ENCODE measurements at regions not wholly inside any gene's neighbourhood (a gene's known extent, or its start where the extent isn't known, plus 50 kb on each side); places are given as distances from the start of the nearest gene placed in this dataset.
"Not testable (repeated sequence)": the region's sequence is repeated elsewhere in the genome, so short reads cannot be mapped to it uniquely, and the experiment has no call there.

DNA sequence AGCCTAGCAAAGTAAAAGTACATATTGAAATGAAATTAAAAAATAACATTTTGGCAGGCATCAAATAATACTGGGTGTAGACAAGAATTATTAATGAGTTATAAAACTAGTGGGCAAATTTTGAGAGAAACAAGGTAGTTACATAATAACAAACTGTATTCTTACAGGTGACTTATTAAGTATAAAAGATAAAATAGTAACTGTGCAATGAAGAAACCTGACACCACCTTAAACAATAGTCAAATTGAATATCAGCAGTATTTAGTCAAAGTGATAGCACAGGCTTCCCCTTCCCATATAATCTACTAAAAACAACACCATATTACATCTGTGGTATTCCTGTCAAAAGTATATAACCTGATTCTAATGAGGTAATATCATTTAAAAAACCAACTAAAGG is 1099.8 kb upstream of the CRIM1 start:
- no peak for DNase-seq

DNA sequence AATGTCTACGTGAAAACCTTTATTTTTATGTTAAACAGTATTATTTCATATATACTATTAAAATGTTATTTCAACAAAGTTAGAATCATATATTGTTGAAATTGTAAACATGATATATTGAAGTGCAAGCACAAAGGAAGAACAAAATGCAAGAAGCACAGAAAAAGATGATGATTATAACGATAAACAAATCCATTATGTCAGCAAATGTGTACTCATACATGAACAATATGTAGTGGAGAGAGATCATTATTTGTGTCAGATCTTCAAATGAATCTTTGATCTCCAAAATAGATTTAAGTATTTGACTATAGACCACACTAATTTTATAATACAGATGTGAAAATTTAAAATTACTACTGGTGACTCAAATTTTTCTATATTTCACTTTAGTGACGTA is 1104.4 kb upstream of the CRIM1 start:
- DNase-seq, result no peak

DNA sequence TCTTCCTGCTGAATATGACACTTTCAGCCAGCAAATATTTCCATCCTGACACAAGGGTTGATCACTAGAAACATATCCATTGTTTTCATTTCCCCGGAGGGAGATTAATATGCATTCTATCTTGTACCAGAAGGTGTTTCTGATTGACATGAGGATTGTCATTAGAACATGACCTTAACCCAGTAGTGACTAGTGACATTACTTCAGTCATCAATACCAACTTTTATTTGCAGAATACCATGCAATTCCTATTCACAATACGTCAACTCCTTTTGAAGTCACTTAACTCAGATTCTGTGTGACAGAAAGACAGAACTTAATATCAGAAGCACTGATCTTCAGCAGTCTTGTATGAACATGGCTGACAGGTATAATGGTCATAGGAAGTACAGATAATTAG is 1108.9 kb upstream of the CRIM1 start:
- no peak for DNase-seq

DNA sequence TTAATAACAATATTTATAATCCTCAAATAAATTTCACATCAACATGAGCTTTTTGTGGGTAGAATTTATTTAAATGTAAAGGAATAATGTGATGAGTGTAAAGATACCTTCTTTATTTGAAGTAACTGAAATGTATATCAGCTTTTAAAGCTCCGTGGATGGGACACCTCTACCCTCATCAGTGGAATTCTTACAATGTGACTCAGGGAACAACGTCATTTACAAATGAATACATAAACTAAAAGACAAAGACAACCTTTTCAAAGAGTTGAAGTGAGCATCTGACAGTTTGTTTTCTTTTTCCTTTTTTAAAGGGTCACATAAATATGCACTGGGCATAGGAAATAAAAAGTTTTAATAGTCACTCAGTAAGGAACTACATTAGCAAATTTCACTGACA is 1127.0 kb upstream of the CRIM1 start:
- DNase-seq, result no peak

DNA sequence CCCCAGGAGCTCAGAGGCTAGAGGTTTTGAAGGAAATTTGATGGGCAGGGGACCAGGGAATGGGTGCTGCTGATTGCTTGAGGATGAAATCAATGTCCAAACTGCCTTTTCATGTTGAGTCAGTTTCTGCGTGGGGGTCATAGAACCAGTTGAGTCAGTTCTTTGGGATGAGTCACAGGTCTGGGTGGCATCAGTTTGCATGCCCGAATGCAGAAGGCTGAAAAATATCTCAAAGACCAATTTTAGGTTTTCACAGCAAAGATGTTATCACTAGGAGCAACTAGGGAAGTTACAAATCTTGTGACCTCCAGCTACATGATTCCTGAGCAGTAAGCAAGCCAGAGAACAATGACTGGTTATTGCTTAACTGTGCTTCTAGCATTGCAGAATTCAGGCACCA is 1135.1 kb upstream of the CRIM1 start:
- DNase-seq, result no peak

DNA sequence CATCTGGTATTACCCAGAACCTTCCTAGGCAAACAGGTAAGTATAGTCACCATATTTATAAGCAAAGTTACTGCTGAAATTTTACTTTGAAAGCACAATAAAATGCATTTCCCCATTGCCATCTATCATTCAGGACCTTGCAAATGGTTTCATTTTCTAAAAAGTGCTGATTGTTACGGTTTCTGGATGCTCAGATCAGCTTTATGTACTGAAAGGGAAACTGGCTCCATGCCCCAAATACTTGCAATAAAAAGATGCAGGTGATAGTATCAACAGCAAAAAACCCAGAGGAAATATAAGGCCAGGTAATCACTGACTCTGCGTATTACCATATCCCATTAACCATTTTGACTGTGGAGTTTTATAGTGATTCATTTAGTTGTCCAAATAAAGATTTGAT is 1150.7 kb upstream of the CRIM1 start:
- no peak for DNase-seq

DNA sequence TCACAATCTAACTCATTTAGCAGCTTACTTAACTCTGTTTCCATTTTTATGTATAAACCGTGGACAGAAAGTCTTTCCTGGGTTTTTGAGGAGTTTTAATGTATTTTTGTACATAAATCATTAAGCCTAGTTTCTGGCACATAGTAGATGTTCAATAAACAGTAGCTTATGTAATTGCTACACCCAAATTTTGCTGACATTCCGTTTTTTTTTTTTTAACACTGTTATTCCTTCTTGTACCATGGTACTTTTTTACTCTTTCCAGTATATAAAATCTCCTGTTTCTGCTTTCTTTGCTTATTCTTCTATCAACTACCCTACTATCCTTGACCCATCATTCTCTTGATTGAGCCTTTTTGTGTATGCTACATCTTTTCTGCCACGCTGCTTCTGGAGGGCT is 1151.3 kb upstream of the CRIM1 start:
- no peak for DNase-seq

DNA sequence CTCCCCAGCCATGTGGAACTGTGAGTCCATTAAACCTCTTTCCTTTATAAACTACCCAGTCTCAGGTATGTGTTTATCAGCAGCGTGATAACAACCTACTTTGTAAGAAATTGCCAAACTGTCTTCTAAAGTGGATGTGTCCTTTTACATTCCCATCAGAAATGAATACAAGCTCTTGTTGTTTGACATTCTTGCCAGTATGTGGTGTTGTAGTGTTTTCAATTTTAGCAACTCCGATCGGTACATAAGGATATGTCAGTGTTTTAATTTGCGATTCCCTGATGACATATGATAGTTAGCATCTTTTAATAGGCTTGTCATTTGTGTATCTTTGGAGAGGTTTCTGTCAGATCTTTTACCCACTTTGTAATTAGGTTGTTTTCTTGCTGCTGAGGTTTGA is 1156.3 kb upstream of the CRIM1 start:
- no peak for DNase-seq

DNA sequence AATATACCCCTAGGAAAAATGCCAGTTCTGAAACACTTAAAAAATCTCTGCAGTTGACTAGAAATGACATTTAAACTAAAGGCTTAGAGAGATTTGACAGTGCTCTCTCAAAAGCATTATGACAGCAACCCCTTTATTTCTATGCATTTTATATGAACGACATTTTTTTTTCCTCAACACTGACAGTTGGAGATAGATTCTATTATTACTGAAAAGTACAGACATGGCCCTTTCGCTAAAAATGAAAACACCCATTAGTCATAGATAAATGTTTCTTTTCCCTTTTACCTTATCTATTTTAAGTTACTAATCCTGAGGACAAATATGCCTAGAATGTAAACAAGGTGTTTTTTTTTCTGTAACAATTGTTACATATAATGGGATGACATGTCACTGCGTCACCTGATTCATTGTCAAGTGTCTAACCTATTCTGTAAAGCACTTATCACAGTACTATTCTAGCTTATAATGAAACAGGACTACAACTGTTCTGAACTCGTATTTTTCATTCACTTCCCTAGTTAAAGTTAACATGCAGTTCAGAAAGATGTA is 1169.6 kb upstream of the CRIM1 start:
- no peak for DNase-seq

DNA sequence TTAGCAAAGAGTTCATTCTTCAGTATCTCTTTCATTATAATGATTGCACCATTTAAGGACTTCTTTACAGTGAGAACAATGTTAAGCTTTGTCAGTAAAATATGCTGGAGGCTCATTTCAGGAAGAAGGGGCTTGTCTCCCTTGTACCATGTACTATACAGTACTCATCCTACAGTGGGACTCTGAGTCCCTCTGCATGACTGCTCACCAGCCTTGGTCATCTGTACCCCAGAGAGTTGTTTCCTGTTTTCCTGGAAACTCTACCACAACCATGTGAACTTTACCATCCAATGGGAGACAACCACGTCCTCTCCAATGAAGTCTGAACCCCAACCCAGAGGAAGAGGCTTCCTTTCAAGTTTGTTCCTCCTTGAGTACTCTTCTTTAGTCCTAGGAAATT is 1171.1 kb upstream of the CRIM1 start:
- DNase-seq, result no peak

DNA sequence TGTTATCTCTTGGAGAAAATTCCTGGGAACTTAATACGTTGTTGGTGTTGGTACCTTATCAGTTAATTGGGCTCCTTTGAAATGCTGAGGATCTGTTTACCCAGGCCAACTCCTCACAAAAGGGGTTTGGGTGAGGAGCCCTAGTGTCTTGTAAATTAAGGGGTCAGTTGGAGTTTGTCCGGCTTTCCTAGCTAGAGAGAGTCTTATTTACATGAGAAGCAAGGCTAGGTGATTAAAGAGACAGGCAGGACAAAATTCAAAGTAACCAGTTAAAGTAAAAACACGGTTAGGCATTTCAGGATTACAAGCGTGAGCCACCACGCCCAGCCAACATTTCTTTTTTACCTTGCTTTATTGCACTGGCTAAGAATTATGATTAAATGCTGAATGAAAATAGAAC is 1178.9 kb upstream of the CRIM1 start:
- DNase-seq, result not testable (repeated sequence)

DNA sequence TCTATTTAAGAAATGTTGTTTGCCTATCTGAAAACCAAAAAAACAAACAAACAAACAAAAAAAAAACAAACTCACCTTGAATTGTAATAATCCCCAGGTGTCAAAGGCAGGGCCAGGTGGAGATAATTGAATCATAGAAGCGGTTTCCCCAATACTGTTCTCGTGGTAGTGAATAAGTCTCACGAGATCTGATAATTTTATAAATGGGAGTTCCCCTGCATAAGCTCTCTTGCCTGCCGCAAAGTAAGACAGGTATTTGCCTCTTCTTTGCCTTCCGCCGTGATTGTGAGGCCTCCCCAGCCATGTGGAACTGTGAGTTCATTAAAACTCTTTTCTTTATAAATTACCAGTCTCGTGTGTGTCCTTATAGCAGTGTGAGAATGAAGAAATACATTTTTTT is 1180.7 kb upstream of the CRIM1 start:
- DNase-seq, result no peak

DNA sequence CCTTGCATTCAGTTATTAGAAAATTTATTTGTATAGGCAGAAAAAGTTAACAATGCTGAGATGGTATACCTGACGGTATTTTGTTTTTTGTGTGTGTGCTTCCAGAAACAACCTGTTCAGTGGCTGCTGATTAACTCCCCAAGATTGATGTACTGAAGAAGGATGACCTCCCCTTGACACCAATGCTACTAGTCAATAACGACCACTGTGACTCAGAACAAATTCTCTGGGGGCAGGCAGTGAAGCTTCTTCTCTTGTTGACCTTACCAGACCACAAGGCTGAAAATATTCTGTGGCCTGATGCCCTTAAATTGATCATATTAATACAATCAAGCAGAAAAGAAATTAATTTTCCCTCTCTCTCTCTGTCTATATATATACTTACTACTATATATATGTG is 1182.9 kb upstream of the CRIM1 start:
- DNase-seq, result no peak

DNA sequence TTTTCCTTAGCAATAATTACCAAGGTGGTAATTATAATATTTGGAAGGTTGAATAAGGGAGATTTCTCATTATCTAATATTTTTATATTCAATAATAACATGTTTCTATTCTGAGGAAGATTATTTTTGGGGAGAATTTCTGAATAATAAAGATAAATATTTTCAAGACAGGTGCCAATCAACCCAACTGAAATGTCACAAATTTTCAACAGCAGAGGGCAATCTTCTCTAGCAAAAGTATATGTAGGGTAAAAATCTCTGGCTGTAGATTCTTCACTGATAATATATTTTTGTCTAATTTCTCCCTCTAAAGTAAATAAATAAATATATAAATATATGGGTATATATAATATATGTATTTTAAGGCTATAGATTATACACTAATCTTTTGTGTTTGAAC is 1187.2 kb upstream of the CRIM1 start:
- DNase-seq, result no peak

DNA sequence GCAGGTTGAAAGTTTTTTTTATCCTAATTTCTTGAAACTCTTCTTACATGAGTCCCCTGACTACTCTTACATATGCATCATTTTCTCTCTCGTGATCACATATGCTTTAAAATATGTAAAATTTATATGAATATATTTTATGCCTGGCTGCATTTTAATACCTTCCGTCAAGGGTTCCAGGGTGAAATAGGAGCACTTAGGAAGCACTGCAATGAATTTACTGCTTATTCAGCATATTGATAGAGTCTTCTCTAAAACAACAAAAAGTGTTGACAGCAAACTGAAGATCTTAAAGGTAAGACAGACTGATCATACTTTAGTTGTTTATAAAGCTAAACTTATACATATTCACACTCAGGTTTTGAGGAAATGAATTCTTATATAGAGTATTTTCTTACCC is 1191.6 kb upstream of the CRIM1 start:
- DNase-seq, result no peak

DNA sequence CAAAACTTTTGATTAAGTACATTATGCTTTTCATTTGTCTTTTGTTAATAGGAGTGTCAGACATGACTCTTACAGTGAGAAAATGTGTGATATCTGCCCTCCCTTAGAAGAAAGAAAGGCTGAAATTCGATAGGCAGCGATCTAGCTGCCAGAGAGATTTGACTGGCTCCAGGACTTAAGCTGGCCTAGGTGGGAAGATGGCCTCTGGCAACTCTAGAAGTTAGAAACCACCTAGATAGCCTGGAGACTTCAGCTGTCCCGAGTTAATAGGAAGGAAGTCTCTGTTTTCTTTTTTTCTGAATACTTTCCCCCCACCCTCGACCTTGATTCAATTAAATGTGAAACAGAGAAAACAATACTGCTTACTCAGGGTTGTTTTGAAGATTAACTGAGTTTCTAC is 1194.7 kb upstream of the CRIM1 start:
- no peak for DNase-seq

DNA sequence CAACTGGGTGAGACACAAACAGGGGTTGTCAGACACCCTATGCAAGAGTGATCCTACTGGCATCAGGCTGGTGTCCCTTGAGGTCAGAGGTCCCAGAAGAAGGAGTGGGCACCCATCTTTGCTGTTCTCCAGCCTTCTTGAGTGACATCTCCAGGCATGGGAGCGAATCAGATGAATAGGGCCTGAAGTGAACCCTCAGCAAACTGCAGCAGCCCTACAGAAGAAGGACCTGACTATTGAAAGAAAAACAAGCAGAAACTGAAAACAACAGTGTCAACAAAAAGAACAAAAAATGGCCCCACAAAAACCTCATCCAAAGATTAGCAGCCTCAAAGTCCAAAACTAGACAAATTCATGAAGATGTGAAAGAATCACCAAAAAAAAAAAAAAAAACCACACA is 1229.7 kb upstream of the CRIM1 start:
- no peak for DNase-seq

DNA sequence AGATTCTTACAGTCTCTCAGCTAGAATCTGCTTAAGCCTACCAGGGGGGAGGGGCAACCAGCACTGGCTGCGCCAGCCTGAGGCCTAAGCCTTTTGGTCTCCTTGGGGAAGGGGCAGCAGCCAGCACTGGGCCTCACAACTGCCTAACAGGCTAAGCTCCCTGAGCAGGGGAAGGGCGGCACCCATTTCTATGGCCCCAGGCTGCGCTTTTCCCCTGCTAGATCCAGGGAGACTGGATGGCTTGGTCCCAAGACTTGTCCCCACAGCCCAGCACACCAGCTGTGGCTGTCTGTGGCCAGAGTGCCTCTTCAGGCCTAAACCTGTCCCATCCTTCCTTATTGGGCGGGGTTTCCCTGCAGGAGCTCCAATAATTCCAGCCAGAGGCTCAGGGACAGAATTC is 1230.3 kb upstream of the CRIM1 start:
- no peak for DNase-seq

DNA sequence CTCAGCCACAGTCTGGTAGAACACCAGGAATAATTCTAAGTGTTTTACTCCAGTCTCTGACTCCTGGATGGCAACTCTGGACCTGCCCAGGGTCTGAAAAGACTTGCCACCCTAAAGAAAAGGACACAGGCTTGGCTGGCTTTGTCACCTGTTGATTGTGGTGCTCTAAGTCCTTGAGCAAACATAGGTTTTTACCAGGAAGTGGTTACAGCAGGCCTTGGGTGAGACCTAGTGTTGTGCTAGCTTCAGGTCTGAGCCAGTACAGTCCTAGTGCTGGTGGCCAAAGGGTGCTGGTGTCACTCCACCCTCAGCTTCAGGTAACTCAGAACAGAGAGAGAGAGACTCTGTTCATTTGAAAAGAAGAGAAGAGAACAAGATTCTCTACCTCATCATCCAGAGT is 1239.4 kb upstream of the CRIM1 start:
- DNase-seq, result no peak

DNA sequence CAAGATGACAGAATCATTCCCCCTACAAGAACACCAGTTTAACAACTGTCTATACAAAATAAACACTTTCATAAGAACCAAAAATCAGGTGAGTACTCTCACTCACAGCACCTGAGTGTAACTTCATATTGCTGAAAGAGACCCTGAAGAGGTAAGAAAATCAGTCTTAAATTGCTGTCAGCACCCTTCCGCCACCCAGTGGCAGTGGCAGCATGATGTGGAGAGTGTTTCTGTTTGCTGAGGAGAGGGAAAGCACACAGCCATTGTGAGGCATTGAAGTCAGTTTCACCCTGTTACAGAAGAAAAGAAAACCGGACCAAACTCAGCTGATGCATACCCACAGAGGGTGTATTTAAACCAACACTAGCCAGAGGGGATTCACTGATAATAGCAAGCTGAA is 1240.8 kb upstream of the CRIM1 start:
- DNase-seq, result no peak

DNA sequence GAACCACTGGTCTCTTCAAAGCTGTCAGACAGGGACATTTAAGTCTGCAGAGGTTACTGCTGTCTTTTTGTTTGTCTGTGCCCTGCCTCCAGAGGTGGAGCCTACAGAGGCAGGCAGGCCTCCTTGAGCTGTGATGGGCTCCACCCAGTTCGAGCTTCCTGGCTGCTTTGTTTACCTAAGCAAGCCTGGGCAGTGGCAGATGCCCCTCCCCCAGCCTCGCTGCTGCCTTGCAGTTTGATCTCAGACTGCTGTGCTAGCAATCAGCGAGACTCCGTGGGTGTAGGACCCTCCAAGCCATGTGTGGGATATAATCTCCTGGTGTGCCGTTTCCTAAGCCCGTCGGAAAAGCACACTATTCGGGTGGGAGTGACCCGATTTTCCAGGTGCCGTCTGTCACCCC is 1243.2 kb upstream of the CRIM1 start:
- DNase-seq, result not testable (repeated sequence)

DNA sequence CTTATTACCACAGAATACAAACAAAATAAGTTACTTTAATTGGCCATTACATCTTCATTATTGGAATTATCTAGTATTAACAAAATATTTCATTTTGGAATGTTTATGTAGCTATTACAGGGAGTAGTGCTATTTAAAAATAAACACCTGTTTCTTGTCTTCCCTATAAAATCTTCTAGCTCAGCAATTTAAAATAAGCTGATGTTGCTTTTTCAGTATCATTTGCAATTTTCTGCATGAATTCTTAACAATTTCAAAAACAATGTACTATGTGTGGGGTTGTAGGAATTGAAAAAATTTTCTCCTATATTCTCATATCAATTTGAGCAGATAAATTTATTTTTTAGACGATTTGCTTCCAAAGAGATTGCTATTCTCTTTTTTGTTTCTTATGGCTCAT is 1251.3 kb upstream of the CRIM1 start:
- DNase-seq, result no peak

DNA sequence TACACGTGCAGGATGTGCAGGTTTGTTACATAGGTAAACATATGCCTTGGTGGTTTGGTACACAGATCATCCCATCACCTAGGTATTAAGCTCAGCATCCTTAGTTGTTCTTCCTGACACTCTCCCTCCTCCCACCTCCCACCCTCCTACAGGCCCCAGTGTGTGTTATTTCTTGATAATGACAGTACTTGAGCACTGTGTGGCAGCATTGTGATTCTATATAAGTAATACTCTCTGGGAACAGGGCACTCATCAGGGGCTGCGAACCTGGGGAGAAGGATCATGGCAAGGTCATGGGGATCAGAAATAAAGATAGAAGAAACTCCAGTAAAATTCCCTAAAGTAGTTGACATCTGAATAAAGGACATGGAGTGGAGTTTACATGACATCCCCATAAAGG is 1256.2 kb upstream of the CRIM1 start:
- no peak for DNase-seq

DNA sequence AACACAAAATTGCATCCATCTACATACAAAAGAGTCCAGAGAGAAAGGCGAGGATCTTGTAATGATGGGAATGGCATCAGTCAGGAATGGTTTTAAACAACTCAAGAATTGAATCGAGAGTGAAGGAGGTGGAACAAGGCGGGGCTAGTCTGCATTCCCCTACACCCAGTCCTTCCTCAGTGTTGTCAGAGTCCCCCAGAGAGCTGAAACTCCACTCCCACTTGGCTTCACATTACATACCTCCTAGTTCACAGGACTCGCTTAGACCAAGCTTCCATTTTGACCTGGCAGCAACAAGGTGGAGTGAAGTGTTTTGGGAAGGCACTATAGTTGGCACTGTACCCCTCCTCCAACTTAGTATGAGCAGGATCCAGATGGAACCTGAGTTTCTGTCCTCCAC is 1273.5 kb upstream of the CRIM1 start:
- DNase-seq, result no peak

DNA sequence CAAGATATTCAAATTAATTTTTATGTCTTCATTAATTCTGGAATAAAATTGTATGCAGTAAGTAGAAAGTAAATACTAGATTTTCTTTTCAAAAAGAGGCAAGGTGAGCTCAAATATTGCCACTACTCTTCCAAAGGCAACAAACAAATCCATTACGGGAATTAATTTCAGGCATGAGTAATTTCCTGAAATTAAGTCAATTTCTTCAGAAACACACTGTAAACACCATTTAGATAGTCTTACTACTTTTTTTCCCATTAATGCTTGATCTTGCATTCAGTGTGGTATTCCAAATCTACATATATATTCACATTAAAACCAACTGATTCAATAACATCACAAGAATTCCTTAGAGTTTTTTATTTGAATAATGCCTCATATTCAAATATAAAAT is 1274.0 kb upstream of the CRIM1 start:
- no peak for DNase-seq

DNA sequence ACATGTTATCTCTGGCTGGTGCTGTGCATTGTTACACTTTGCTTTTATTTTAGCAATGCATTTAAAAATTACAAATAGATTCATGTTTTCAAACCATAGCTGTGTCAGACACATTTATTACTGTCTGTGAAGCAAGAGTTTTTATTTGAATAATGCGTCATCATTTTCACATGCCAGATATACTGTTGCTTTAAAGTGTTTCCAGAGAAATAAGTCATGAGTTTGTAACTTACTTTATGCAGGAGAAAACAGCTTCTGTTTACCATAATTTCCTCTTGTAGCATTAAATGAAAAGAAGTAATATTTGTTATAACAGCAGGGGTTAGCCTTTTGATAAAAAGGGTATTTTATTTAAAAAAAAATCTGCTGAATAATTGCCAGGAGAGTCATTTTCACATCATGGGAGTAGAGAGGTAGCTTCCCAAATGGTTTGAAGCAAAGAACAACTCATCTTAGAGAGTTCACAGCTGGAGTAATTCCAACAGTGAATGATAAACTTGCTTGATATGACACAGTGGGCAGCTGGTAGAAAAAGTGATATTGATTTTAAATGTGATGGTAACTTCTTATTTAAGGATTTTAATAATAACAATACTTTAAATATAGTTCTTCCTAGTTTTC is 1274.5 kb upstream of the CRIM1 start:
- DNase-seq, result no peak
